Neural progenitor cell (in vitro differentiated cells): ENCODE measurements at regions not wholly inside any gene's neighbourhood (a gene's known extent, or its start where the extent isn't known, plus 50 kb on each side); places are given as distances from the start of the nearest gene placed in this dataset.
A peak's percentile ranks its signal among the peaks of the same experiment; 100 is the strongest.
"Not testable (repeated sequence)": the region's sequence is repeated elsewhere in the genome, so short reads cannot be mapped to it uniquely, and the experiment has no call there.

Experiments used
- DNase-seq: peaks from one replicate; pipeline ENCODE4 v3.0.0-alpha.2; 2016; ENCODE audit warnings: low spot score
- H2AFZ ChIP-seq: fragments of 200-600 bp; sonication (generic); replicated peaks from 2 replicates; pipeline ENCODE4 v1.6.1; 2016; ENCODE audit warnings: antibody characterized with exemption
- H3F3A ChIP-seq: fragments of 200-600 bp; sonication (generic); 2 replicates; pipeline ENCODE4 v1.6.1; 2016; ENCODE audit warnings: antibody characterized with exemption, low read depth
- H3K27ac ChIP-seq: fragments of 200-600 bp; sonication (generic); 2 replicates; pipeline ENCODE4 v1.5.1; 2016; ENCODE audit warnings: mild to moderate bottlenecking
- H3K27me3 ChIP-seq: fragments of 200-600 bp; sonication (generic); 2 replicates; pipeline ENCODE4 v1.6.1; 2016; ENCODE audit warnings: mild to moderate bottlenecking, moderate library complexity
- H3K36me3 ChIP-seq: fragments of 200-600 bp; sonication (generic); 2 replicates; pipeline ENCODE4 v1.5.1; 2016
- H3K4me1 ChIP-seq: fragments of 200-600 bp; sonication (generic); 2 replicates; pipeline ENCODE4 v1.6.1; 2016; ENCODE audit warnings: mixed run types
- H3K4me2 ChIP-seq: fragments of 200-600 bp; sonication (generic); 2 replicates; pipeline ENCODE4 v1.6.1; 2016
- H3K4me3 ChIP-seq: fragments of 200-600 bp; sonication (generic); 2 replicates; pipeline ENCODE4 v1.5.1; 2016
- H3K79me2 ChIP-seq: fragments of 200-600 bp; sonication (generic); 2 replicates; pipeline ENCODE4 v1.6.1; 2016; ENCODE audit warnings: low read depth
- H3K9ac ChIP-seq: fragments of 200-600 bp; sonication (generic); 2 replicates; pipeline ENCODE4 v1.6.1; 2016
- H3K9me3 ChIP-seq: fragments of 200-600 bp; sonication (generic); 2 replicates; pipeline ENCODE4 v1.5.1; 2016; ENCODE audit warnings: low read depth
- H4K20me1 ChIP-seq: fragments of 200-600 bp; sonication (generic); 2 replicates; pipeline ENCODE4 v1.6.1; 2016; ENCODE audit warnings: low read depth
- H3K27ac Mint-ChIP-seq: 3 replicates; pipeline ENCODE4 v1.8.0; 2021; ENCODE audit warnings: mixed read lengths
- H3K27me3 Mint-ChIP-seq: 2 replicates; pipeline ENCODE4 v1.8.0; 2022; ENCODE audit warnings: low read depth, mild to moderate bottlenecking, inconsistent platforms, moderate library complexity, mixed read lengths; ENCODE audit not compliant: insufficient read depth
- H3K36me3 Mint-ChIP-seq: 3 replicates; pipeline ENCODE4 v1.8.0; 2021; ENCODE audit warnings: mixed read lengths
- H3K4me1 Mint-ChIP-seq: 3 replicates; pipeline ENCODE4 v1.8.0; 2021; ENCODE audit warnings: mixed read lengths
- H3K4me3 Mint-ChIP-seq: 3 replicates; pipeline ENCODE4 v1.8.0; 2021; ENCODE audit warnings: mild to moderate bottlenecking, moderate library complexity, mixed read lengths
- H3K9me3 Mint-ChIP-seq: 3 replicates; pipeline ENCODE4 v1.8.0; 2020; ENCODE audit warnings: mixed read lengths
- EZH2 ChIP-seq: fragments of 200-600 bp; sonication (generic); IDR thresholded peaks from 2 replicates; pipeline ENCODE4 v1.6.1; 2017; ENCODE audit warnings: antibody characterized with exemption, mild to moderate bottlenecking, moderate library complexity
- EZH2phosphoT487 ChIP-seq: fragments of 200-600 bp; sonication (generic); IDR thresholded peaks from 2 replicates; pipeline ENCODE4 v1.6.1; 2017; ENCODE audit warnings: antibody characterized with exemption
- TF ChIP-seq, protein P1 (sequence below): fragments of 200-600 bp; sonication (generic); IDR thresholded peaks from 2 replicates; pipeline ENCODE4 v1.5.1; 2017; ENCODE audit warnings: antibody characterized with exemption, mild to moderate bottlenecking

DNA sequence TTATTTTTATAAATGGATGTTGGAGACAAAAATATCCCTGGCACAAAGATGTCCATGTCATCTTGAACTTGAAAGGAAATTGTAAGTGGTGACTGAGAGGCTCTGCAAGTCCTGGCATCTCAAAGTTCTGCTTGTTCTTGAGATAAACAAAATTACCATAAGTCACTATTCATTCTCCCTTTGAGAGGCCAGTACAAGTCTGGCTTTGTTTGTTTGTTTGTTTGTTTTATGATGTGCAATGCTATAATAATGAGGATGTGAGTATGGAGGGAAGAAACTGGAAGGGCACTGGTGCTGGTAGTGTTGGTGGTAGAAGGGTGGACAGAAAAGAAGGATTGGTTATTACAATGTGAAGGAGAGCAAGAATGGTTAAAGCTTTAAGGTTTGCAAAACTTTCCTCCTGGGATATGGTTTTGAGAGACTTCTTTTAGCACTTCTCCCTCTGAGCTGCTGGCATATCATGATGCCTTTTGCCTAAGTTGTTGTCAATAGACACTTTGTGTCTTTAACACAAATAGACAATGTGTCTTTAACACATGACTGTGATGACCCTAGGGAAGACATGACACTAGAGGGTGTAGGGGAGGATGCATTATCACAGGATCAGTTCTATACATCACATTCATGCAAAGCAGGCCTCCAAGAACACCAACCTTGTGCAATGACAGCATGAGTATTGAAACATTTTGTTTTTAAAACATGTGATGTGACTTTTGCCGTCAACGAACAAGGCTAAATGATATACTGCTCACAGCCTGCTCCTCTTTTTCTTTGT lies 880.5 kb upstream of the GOT2 start:
- no peak for DNase-seq
- peaks cover 15% of the 10 kb centered on the region for H3K4me1 Mint-ChIP-seq
- H3K9me3 ChIP-seq, result no peaks in the 10 kb centered on the region
- no peak overlapping the region for H2AFZ ChIP-seq
- peaks cover 29% of the 10 kb centered on the region for H3K4me1 ChIP-seq
- no peaks in the 10 kb centered on the region for H3K27me3 ChIP-seq
- no peak overlapping the region for H3K4me3 ChIP-seq
- no peak overlapping the region for H3K27ac Mint-ChIP-seq
- TF ChIP-seq EZH2phosphoT487, result no peak
- TF ChIP-seq, protein P1, sequence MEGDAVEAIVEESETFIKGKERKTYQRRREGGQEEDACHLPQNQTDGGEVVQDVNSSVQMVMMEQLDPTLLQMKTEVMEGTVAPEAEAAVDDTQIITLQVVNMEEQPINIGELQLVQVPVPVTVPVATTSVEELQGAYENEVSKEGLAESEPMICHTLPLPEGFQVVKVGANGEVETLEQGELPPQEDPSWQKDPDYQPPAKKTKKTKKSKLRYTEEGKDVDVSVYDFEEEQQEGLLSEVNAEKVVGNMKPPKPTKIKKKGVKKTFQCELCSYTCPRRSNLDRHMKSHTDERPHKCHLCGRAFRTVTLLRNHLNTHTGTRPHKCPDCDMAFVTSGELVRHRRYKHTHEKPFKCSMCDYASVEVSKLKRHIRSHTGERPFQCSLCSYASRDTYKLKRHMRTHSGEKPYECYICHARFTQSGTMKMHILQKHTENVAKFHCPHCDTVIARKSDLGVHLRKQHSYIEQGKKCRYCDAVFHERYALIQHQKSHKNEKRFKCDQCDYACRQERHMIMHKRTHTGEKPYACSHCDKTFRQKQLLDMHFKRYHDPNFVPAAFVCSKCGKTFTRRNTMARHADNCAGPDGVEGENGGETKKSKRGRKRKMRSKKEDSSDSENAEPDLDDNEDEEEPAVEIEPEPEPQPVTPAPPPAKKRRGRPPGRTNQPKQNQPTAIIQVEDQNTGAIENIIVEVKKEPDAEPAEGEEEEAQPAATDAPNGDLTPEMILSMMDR, result no peak
- no peak for TF ChIP-seq EZH2
- no peaks in the 10 kb centered on the region for H3K79me2 ChIP-seq
- H3K27me3 Mint-ChIP-seq, result peaks cover 6% of the 10 kb centered on the region
- H3K27ac ChIP-seq, result no peak overlapping the region
- no peak overlapping the region for H3K4me2 ChIP-seq
- no peaks in the 10 kb centered on the region for H3K36me3 ChIP-seq
- no peak overlapping the region for H3K9ac ChIP-seq
- H3K36me3 Mint-ChIP-seq, result no peaks in the 10 kb centered on the region
- H3K9me3 Mint-ChIP-seq, result no peaks in the 10 kb centered on the region
- no peak overlapping the region for H3K4me3 Mint-ChIP-seq
- H3F3A ChIP-seq, result no peaks in the 10 kb centered on the region
- no peaks in the 10 kb centered on the region for H4K20me1 ChIP-seq

DNA sequence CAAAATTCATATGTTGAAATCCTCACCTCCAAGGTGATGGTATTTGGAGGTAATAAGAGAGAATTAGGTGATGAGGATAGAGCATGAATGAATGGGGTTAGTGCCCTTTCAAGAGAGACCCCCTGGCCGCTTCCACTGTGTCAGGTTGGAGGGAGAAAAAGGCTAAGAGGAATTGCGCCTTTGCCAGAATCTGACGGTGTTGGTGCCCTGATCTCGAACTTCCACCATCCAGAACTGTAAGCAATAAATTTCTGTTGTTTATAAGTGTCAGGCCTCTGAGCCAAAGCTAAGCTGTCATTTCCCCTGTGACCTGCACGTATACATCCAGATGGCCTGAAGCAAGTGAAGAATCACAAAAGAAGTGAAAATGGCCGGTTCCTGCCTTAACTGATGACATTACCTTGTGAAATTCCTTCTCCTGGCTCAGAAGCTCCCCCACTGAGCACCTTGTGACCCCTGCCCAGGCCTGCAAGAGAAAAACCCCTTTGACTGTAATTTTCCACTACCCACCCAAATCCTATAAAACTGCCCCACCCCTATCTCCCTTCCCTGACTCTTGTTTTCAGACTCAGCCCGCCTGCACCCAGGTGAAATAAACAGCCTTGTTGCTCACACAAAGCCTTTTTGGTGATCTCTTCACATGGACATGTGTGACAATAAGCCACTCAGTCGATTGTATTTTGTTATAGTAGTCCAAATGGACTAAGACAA lies 878.9 kb upstream of the GOT2 start:
- H3K27me3 Mint-ChIP-seq, result not testable (repeated sequence)

DNA sequence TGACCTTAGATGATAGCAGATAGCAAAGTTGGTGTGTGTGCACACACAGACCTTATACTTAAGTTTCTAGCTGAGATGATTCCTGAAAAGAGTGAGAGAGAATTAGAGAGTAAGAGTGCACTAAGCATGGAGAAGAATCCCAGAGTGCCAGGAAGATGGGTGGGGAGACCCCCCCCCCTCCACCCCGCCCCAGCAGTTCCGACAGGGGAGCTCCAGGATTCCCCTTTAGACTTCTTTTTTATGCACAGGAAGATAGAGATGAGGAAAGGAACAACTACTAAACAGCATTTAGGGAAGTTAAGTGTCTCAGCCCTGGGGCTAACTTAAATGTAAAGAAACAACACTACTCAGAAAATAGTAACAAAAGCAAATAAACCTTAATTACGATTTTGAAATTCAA lies 878.0 kb upstream of the GOT2 start:
- no peaks in the 10 kb centered on the region for H4K20me1 ChIP-seq
- no peak for TF ChIP-seq EZH2phosphoT487
- no peak overlapping the region for H3K4me3 Mint-ChIP-seq
- no peaks in the 10 kb centered on the region for H3K36me3 ChIP-seq
- peaks cover 6% of the 10 kb centered on the region for H3K27me3 Mint-ChIP-seq
- H3K9ac ChIP-seq, result no peak overlapping the region
- H3K36me3 Mint-ChIP-seq, result no peaks in the 10 kb centered on the region
- H3K4me3 ChIP-seq, result no peak overlapping the region
- no peaks in the 10 kb centered on the region for H3F3A ChIP-seq
- no peaks in the 10 kb centered on the region for H3K27me3 ChIP-seq
- H3K4me1 Mint-ChIP-seq, result peaks cover 29% of the 10 kb centered on the region
- no peak overlapping the region for H3K27ac Mint-ChIP-seq
- no peaks in the 10 kb centered on the region for H3K79me2 ChIP-seq
- DNase-seq, result no peak
- H2AFZ ChIP-seq, result no peak overlapping the region
- no peak overlapping the region for H3K4me2 ChIP-seq
- H3K27ac ChIP-seq, result no peak overlapping the region
- peaks cover 45% of the 10 kb centered on the region for H3K4me1 ChIP-seq
- H3K9me3 ChIP-seq, result no peaks in the 10 kb centered on the region
- H3K9me3 Mint-ChIP-seq, result peaks cover 2% of the 10 kb centered on the region

More for the DNA sequence above, 878.9 kb upstream of the GOT2 start:
- H3F3A ChIP-seq, H3K4me3 ChIP-seq, H3K27me3 ChIP-seq, H3K79me2 ChIP-seq, H4K20me1 ChIP-seq, H3K27ac ChIP-seq, H3K9ac ChIP-seq, H3K4me3 Mint-ChIP-seq, H3K9me3 ChIP-seq, H2AFZ ChIP-seq, H3K27ac Mint-ChIP-seq, H3K9me3 Mint-ChIP-seq, H3K36me3 Mint-ChIP-seq, H3K36me3 ChIP-seq: not testable (repeated sequence)
- peak; percentile 2 for DNase-seq
- Histone ChIP-seq H3K4me1 (peaks cover 45% of the 10 kb centered on the region), H3K4me2 (peak overlapping the region; percentile 4)
- peaks cover 29% of the 10 kb centered on the region for H3K4me1 Mint-ChIP-seq

DNA sequence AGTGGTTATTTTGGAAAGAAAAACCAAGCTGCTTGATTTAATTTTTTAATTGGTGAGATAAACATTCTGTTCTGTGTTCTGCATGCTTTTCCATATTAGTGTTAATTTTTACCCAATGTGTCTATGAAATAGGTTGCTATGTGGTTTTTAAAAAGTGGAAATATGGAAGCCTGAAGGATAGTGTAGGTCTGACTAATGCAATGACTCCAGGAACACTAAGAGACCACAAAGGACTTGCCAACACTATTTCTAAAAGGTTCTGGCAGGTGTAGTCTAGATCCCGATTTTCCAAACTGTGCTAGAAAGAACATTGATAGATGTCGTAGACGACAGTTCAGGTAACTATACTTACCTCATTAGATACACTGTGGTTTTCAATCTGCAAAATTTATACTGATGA lies 877.4 kb upstream of the GOT2 start:
- H3K9me3 ChIP-seq, result no peaks in the 10 kb centered on the region
- no peak overlapping the region for H3K4me3 ChIP-seq
- Mint-ChIP-seq H3K27ac (no peak overlapping the region), H3K4me1 (peaks cover 29% of the 10 kb centered on the region), H3K36me3 (no peaks in the 10 kb centered on the region), H3K9me3 (peaks cover 2% of the 10 kb centered on the region), H3K27me3 (peaks cover 6% of the 10 kb centered on the region), H3K4me3 (no peak overlapping the region)
- no peaks in the 10 kb centered on the region for H3K79me2 ChIP-seq
- H3K4me1 ChIP-seq, result peaks cover 45% of the 10 kb centered on the region
- no peaks in the 10 kb centered on the region for H4K20me1 ChIP-seq
- H3K27me3 ChIP-seq, result no peaks in the 10 kb centered on the region
- no peak overlapping the region for H3K9ac ChIP-seq
- H3K27ac ChIP-seq, result no peak overlapping the region
- TF ChIP-seq EZH2, result no peak
- TF ChIP-seq EZH2phosphoT487, result no peak
- TF ChIP-seq, protein P1, result no peak
- no peak for DNase-seq
- no peak overlapping the region for H3K4me2 ChIP-seq
- H3K36me3 ChIP-seq, result no peaks in the 10 kb centered on the region
- no peaks in the 10 kb centered on the region for H3F3A ChIP-seq
- H2AFZ ChIP-seq, result no peak overlapping the region
